RWPE2 (cell line): ENCODE measurements at regions not wholly inside any gene's neighbourhood (a gene's known extent, or its start where the extent isn't known, plus 50 kb on each side); places are given as distances from the start of the nearest gene placed in this dataset.

Experiments
- ATAC-seq: fragments of 200-7000 bp; cut with Tn5 transposase; 3 replicates; pipeline ENCODE4 v1.9.1; 2021; ENCODE audit warnings: low read depth
- DNase-seq: peaks from one replicate; pipeline ENCODE4 v3.0.0-alpha.2; 2020; ENCODE audit warnings: low spot score
- H3K27ac ChIP-seq: fragments of 450-650 bp; 2 replicates; pipeline ENCODE4 v1.5.1; 2017; ENCODE audit warnings: mild to moderate bottlenecking; ENCODE audit not compliant: poor library complexity, severe bottlenecking
- H3K27me3 ChIP-seq: fragments of 250-450 bp; sonication (Bioruptor Pico); 2 replicates; pipeline ENCODE4 v1.5.1; 2021; ENCODE audit warnings: mild to moderate bottlenecking, moderate library complexity; ENCODE audit not compliant: insufficient read depth, poor library complexity, severe bottlenecking
- H3K36me3 ChIP-seq: fragments of 250-450 bp; sonication (Bioruptor Pico); 2 replicates; pipeline ENCODE4 v1.5.1; 2020; ENCODE audit warnings: low read depth, mild to moderate bottlenecking, moderate library complexity
- H3K4me1 ChIP-seq: fragments of 250-450 bp; sonication (Bioruptor Pico); 2 replicates; pipeline ENCODE4 v1.5.1; 2021; ENCODE audit warnings: mild to moderate bottlenecking, moderate library complexity; ENCODE audit not compliant: insufficient read depth, poor library complexity, severe bottlenecking
- H3K4me3 ChIP-seq: fragments of 250-450 bp; sonication (Bioruptor Pico); 2 replicates; pipeline ENCODE4 v1.5.1; 2021; ENCODE audit warnings: mild to moderate bottlenecking, moderate library complexity; ENCODE audit not compliant: severe bottlenecking
- H3K9me3 ChIP-seq: fragments of 250-450 bp; sonication (Bioruptor Pico); 2 replicates; pipeline ENCODE4 v1.5.1; 2021; ENCODE audit warnings: mild to moderate bottlenecking, moderate library complexity; ENCODE audit not compliant: severe bottlenecking
- CTCF ChIP-seq: fragments of 450-650 bp; IDR thresholded peaks from one replicate; pipeline ENCODE4 v1.5.1; 2017; ENCODE audit warnings: mild to moderate bottlenecking, moderate library complexity; ENCODE audit not compliant: poor library complexity, severe bottlenecking

DNA sequence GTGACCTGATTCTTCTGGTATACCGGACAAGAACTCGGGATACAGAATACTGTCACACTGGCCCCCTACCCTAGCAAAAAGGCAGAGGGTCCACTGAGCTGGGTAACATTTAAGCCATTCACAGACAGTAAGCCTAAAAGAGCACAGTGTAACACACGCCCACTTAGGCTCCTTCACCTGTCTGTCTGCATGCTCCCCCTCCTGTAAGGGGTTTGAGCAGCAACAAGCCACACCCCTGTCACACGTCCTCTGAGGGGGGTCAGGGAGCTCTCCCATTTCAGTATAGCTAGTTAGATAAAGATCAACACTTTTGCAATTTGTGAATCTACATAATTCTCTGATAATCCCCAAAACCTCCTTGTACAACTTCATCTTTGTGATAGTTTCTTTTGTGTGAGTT lies 586.3 kb upstream of the LMCD1 start:
- Histone ChIP-seq H3K27me3 (no peaks in the 10 kb centered on the region), H3K36me3 (no peaks in the 10 kb centered on the region), H3K4me1 (no peaks in the 10 kb centered on the region), H3K27ac (no peak overlapping the region), H3K9me3 (no peaks in the 10 kb centered on the region), H3K4me3 (no peak overlapping the region)
- no peak for ATAC-seq
- TF ChIP-seq CTCF: no peak
- DNase-seq: no peak

GRCh38 chr3:7917443-7918151 lies 584.0 kb upstream of the LMCD1 start:
- TF ChIP-seq CTCF: no peak
- H3K27me3 ChIP-seq: no peaks in the 10 kb centered on the region

DNA sequence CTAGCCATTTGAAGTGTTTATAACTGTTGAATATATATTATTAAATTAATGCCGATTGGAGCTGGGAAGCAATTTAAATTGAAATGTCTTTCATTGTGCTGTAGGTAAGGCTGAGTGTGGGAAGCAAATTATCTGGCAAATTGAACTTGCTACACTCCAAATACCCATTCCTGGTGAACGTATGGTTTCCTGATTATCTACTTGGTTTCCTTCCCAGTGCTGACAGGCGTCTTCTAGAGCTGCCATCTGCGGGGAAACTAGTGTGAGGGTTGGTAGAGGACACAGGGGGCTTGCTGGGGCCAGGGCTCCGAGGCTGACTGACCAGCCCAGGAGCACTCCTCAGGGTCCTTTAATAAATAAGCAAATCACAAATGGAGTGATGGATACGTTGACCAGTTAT lies 581.4 kb upstream of the LMCD1 start:
- no peak for DNase-seq
- no peak overlapping the region for H3K4me3 ChIP-seq
- H3K9me3 ChIP-seq: peaks cover 2% of the 10 kb centered on the region
- H3K4me1 ChIP-seq: no peaks in the 10 kb centered on the region
- H3K36me3 ChIP-seq: no peaks in the 10 kb centered on the region
- TF ChIP-seq CTCF: no peak
- no peaks in the 10 kb centered on the region for H3K27me3 ChIP-seq
- H3K27ac ChIP-seq: no peak overlapping the region
- no peak for ATAC-seq

More at GRCh38 chr3:7917443-7918151, 584.0 kb upstream of the LMCD1 start:
- no peak for ATAC-seq
- H3K4me1 ChIP-seq: no peaks in the 10 kb centered on the region
- no peak overlapping the region for H3K27ac ChIP-seq
- no peaks in the 10 kb centered on the region for H3K36me3 ChIP-seq
- H3K9me3 ChIP-seq: no peaks in the 10 kb centered on the region
- H3K4me3 ChIP-seq: no peak overlapping the region
- no peak for DNase-seq

DNA sequence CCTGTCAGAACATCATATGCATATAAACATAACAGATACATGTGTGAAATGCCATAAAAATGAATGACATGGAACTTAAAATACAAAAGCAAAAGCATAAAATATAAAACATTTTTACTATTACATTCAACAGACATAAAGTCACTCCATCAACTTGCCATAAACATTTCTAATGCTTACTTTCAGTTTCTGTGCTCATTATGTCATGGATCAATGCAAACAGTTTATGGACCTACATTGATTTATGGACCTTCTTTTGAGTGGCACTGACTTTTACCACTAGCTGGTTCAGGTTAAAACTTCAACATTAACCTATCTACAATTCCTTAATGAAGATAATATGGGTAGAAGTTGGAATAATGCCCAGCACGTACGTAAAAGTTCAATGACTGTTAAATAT lies 577.4 kb upstream of the LMCD1 start:
- no peak for TF ChIP-seq CTCF
- peaks cover 2% of the 10 kb centered on the region for H3K9me3 ChIP-seq
- no peak for DNase-seq
- H3K36me3 ChIP-seq: no peaks in the 10 kb centered on the region
- no peak overlapping the region for H3K4me3 ChIP-seq
- no peak overlapping the region for H3K27ac ChIP-seq
- H3K27me3 ChIP-seq: no peaks in the 10 kb centered on the region
- ATAC-seq: no peak
- H3K4me1 ChIP-seq: no peaks in the 10 kb centered on the region

DNA sequence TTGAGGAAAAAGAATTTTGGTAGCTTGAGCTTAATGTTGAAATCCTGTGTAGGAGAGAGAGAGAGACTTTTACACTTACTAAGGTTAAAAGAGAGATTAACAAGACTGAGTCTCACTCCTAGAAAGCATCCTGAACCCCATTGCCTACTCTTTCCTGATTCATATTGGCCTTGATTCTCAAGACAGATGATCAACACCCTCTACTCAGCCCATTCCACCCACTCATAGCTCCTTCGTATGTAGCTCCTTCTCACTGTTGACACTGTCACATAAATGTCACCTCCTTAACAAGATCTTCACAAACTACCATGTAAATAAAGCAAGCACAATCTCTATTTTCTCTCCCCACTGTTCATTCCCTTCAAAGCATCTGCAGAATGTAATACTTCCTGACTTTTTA lies 574.6 kb upstream of the LMCD1 start:
- Histone ChIP-seq H3K27ac (no peak overlapping the region), H3K27me3 (no peaks in the 10 kb centered on the region), H3K9me3 (peaks cover 4% of the 10 kb centered on the region), H3K4me1 (no peaks in the 10 kb centered on the region), H3K36me3 (no peaks in the 10 kb centered on the region), H3K4me3 (no peak overlapping the region)
- no peak for DNase-seq
- TF ChIP-seq CTCF: no peak
- ATAC-seq: no peak
